NCI-H1092 (cell line): ENCODE measurements at regions not wholly inside any gene's neighbourhood (a gene's known extent, or its start where the extent isn't known, plus 50 kb on each side); places are given as distances from the start of the nearest gene placed in this dataset.

Experiments used
- DNase-seq: peaks from one replicate; lab custom pipeline; 2025; lab: John Stamatoyannopoulos, UW

- no peak for DNase-seq
Measured at GRCh38 chr5:111004291-111004690, 67.2 kb upstream of the TSLP start.

- DNase-seq: no peak
Measured at GRCh38 chr5:111010783-111011182, 60.7 kb upstream of the TSLP start.

- no peak for DNase-seq
Measured at GRCh38 chr5:111013011-111013410, 58.5 kb upstream of the TSLP start.

- DNase-seq: no peak
Measured at GRCh38 chr5:111016801-111017200, 54.7 kb upstream of the TSLP start.

GRCh38 chr5:111017731-111018130 lies 53.8 kb upstream of the TSLP start:
- DNase-seq: no peak
